ENCODE measurements at regions not wholly inside any gene's neighbourhood (a gene's known extent, or its start where the extent isn't known, plus 50 kb on each side); places are given as distances from the start of the nearest gene placed in this dataset.

- H4K5ac ChIP-seq (ENCODE audit: low read depth, low read length), result no peak overlapping the region
- H3K79me1 ChIP-seq (ENCODE audit: low read depth in 1 of 2, low read length in 2 of 2), result no peaks in the 10 kb centered on the region
- DNase-seq (no peak), ATAC-seq (ENCODE audit: low read depth) (no peak)
- no peak overlapping the region for H2BK5ac ChIP-seq (ENCODE audit: low read depth, low read length, poor library complexity, severe bottlenecking)
- no peak overlapping the region for H3K23ac ChIP-seq (ENCODE audit: low read depth, low read length)
- H3K9me3 ChIP-seq (ENCODE audit: control insufficient read depth, insufficient read depth, low read length), result peaks cover 2% of the 10 kb centered on the region; the same call in 1 of the 2 replicates
- H4K20me1 ChIP-seq (ENCODE audit: insufficient read depth, low read length), result no peaks in the 10 kb centered on the region
- TF ChIP-seq CEBPB (IDR thresholded peaks at IDR 0.05; ENCODE audit: low read depth, low read length) (no peak), CHD1 (IDR thresholded peaks at IDR 0.05; ENCODE audit: low read depth, low read length) (no peak), CTCF (conservative IDR thresholded peaks at IDR 0.05; ENCODE audit: low read depth, low read length) (no peak), MAFK (IDR thresholded peaks at IDR 0.05; ENCODE audit: low read depth, low read length) (no peak), FOS (IDR thresholded peaks at IDR 0.05; ENCODE audit: low read depth, low read length) (no peak), USF2 (IDR thresholded peaks at IDR 0.05; ENCODE audit: low read depth, low read length) (no peak), POLR2A (IDR thresholded peaks at IDR 0.05; ENCODE audit: low read depth, low read length) (no peak), RAD21 (IDR thresholded peaks at IDR 0.05; ENCODE audit: low read length) (no peak), MXI1 (IDR thresholded peaks at IDR 0.05; ENCODE audit: borderline replicate concordance, low read depth, low read length) (no peak), RCOR1 (IDR thresholded peaks at IDR 0.05; ENCODE audit: insufficient replicate concordance, low read length) (no peak), RFX5 (IDR thresholded peaks at IDR 0.05; ENCODE audit: low read depth, low read length) (no peak), ELK1 (IDR thresholded peaks at IDR 0.05; ENCODE audit: borderline replicate concordance, low read depth, low read length) (no peak), SMC3 (IDR thresholded peaks at IDR 0.05; ENCODE audit: low read depth, low read length) (no peak), BHLHE40 (IDR thresholded peaks at IDR 0.05; ENCODE audit: low read depth, low read length) (no peak), NFE2L2 (IDR thresholded peaks at IDR 0.05; ENCODE audit: low read depth, low read length) (no peak), MAZ (IDR thresholded peaks at IDR 0.05; ENCODE audit: borderline replicate concordance, low read depth, low read length) (no peak)
- H3K56ac ChIP-seq (ENCODE audit: extremely low read depth, insufficient read depth, low read length), result no peak overlapping the region
- no peak overlapping the region for H3K4me2 ChIP-seq (ENCODE audit: low read depth, low read length)
- CTCF ChIA-PET, result no interaction called here
- intact Hi-C loops (cut with micrococcal nuclease), result no loop called here
- no peak overlapping the region for H3K4ac ChIP-seq (ENCODE audit: low read depth, low read length)
- no CpG with 5 or more reads among the region's 1 CpG for WGBS, 2 experiments (ENCODE audit: extremely low coverage in 2 of 2, insufficient read length in 1 of 2)
- H2BK120ac ChIP-seq (ENCODE audit: low read depth, low read length), result no peak overlapping the region
- dilution Hi-C loops (cut with HindIII; ENCODE audit: low sequenced_read_pairs, unreplicated experiment), result no loop called here
- no peaks in the 10 kb centered on the region for H3K9me1 ChIP-seq (ENCODE audit: insufficient read depth, low read length)
- H2AK9ac ChIP-seq (replicated peaks; ENCODE audit: low read depth, low read length, poor library complexity), result no peak overlapping the region
- no peak overlapping the region for H4K8ac ChIP-seq (ENCODE audit: low read depth in 2 of 2, low read length in 2 of 2)
- no peaks in the 10 kb centered on the region for H3K27me3 ChIP-seq (ENCODE audit: control insufficient read depth, insufficient read depth, low read length)
- H2AFZ ChIP-seq (replicated peaks; ENCODE audit: low read length, poor library complexity), result no peak overlapping the region
- POLR2A ChIA-PET (ENCODE audit: unreplicated experiment), result no interaction called here
- no peaks in the 10 kb centered on the region for H3K36me3 ChIP-seq (ENCODE audit: control insufficient read depth, insufficient read depth, low read length)
- no peak overlapping the region for H3K14ac ChIP-seq (replicated peaks; ENCODE audit: low read depth, low read length)
- BruUV-seq (replicated peaks), result no TSS peak
- H3K4me1 ChIP-seq (ENCODE audit: control insufficient read depth, insufficient read depth, low read length), result no peaks in the 10 kb centered on the region
- in situ Hi-C loops (cut with MboI; ENCODE audit: low sequenced_read_pairs), result no loop called here
- H4K91ac ChIP-seq (ENCODE audit: insufficient read depth, low read depth, low read length), result no peak overlapping the region
- no peak overlapping the region for H3K4me3 ChIP-seq (ENCODE audit: insufficient read depth, low read depth, low read length)
- H2AK5ac ChIP-seq (ENCODE audit: low read depth, low read length), result no peak overlapping the region
- H2BK15ac ChIP-seq (ENCODE audit: low read depth, low read length), result no peak overlapping the region
- no peak overlapping the region for H2BK20ac ChIP-seq (ENCODE audit: low read depth, low read length)
- H3K18ac ChIP-seq (ENCODE audit: low read depth, low read length), result no peak overlapping the region
- no peak overlapping the region for H3K27ac ChIP-seq (ENCODE audit: insufficient read depth, low read length)
- no peak overlapping the region for H3K9ac ChIP-seq (ENCODE audit: low read depth, low read length)
Observed at GRCh38 chr5:155686131-155686530, 640.8 kb upstream of the SGCD start.
